ENCODE measurements at regions not wholly inside any gene's neighbourhood (a gene's known extent, or its start where the extent isn't known, plus 50 kb on each side); places are given as distances from the start of the nearest gene placed in this dataset.

DNA sequence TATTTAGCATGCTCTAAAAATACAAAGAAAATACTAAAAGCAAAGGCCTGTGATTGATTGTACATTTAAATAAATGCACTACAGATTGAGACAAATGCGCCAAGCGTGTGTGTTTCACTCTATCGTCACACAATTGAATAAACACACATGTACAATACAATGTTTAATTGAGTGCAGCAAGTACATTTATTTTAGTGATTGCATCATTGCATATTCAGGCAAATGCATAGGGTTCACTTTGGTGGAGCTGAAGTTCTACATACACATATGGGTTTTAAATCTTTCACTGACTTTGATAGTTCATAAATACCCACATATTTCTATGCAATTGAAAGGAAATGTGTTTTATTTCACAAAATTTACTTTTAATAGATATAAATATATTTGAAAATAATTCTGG is 750.6 kb upstream of the MMS22L start:
- no peak overlapping the region for H3K27ac ChIP-seq (ENCODE audit: low read depth, low read length, poor library complexity, severe bottlenecking)

DNA sequence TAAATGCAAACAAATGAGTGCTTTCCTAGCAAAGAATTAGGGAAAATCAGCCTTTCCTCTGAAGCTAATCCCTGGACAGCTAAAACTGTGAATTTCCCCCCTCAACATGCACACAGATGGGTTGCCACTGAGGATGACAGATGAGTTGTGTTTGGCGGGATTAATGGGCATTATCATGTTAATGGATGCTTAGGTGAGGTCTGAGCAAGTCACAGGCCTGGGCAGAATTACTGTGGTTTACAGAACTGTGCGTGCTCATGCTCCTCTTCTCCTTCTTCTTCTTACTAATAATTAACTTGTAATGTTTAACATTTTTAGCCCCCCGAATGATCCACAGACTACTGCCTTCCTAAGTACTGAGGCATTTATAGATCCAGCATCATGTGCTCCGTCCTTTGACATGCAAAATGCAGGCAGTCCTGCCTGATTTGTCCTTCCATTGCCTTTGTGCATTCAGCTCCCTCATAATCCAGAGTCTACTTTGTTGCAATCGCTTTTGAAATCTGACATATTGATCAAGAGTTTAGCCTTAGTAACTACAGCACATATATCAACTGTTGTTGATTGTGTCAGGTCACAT is 753.4 kb upstream of the MMS22L start:
- no peaks in the 10 kb centered on the region for H3K36me3 ChIP-seq (ENCODE audit: insufficient read depth, low read length, poor library complexity, severe bottlenecking)
- ChIA-PET POLR2A (ENCODE audit: low non-redundant PET) (no interaction called here), CTCF (no interaction called here)
- no peaks in the 10 kb centered on the region for H3K4me1 ChIP-seq (ENCODE audit: insufficient read depth, low read length, poor library complexity, severe bottlenecking)
- BruUV-seq (replicated peaks), result no TSS peak
- no peak for DNase-seq (ENCODE audit: low spot score)
- intact Hi-C loops (cut with micrococcal nuclease; ENCODE audit: unreplicated experiment), result loop anchor here (5.0 to 10.0 kb wide), 2 partner anchors 534 to 852 kb away; no protein-coding TSS in a partner anchor
- no peaks in the 10 kb centered on the region for H3K9me3 ChIP-seq (ENCODE audit: low read depth, low read length, poor library complexity, severe bottlenecking)
- no peak for TF ChIP-seq EZH2 (IDR thresholded peaks at IDR 0.05; ENCODE audit: borderline replicate concordance, low read depth, low read length, poor library complexity, severe bottlenecking)
- TF ChIP-seq, protein P1, sequence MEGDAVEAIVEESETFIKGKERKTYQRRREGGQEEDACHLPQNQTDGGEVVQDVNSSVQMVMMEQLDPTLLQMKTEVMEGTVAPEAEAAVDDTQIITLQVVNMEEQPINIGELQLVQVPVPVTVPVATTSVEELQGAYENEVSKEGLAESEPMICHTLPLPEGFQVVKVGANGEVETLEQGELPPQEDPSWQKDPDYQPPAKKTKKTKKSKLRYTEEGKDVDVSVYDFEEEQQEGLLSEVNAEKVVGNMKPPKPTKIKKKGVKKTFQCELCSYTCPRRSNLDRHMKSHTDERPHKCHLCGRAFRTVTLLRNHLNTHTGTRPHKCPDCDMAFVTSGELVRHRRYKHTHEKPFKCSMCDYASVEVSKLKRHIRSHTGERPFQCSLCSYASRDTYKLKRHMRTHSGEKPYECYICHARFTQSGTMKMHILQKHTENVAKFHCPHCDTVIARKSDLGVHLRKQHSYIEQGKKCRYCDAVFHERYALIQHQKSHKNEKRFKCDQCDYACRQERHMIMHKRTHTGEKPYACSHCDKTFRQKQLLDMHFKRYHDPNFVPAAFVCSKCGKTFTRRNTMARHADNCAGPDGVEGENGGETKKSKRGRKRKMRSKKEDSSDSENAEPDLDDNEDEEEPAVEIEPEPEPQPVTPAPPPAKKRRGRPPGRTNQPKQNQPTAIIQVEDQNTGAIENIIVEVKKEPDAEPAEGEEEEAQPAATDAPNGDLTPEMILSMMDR (conservative IDR thresholded peaks at IDR 0.05; ENCODE audit: low read depth, low read length), result no peak
- H3K4me3 ChIP-seq (ENCODE audit: low read depth, low read length, poor library complexity, severe bottlenecking), result no peak overlapping the region
- no peaks in the 10 kb centered on the region for H3K27me3 ChIP-seq (replicated peaks; ENCODE audit: insufficient read depth, low read depth, low read length, poor library complexity)
- H3K27ac ChIP-seq (ENCODE audit: low read depth, low read length, poor library complexity, severe bottlenecking), result no peak overlapping the region

More for the DNA sequence above, 750.6 kb upstream of the MMS22L start:
- Histone ChIP-seq H3K4me1 (ENCODE audit: insufficient read depth, low read length, poor library complexity, severe bottlenecking) (no peaks in the 10 kb centered on the region), H3K9me3 (ENCODE audit: low read depth, low read length, poor library complexity, severe bottlenecking) (no peaks in the 10 kb centered on the region), H3K36me3 (ENCODE audit: insufficient read depth, low read length, poor library complexity, severe bottlenecking) (no peaks in the 10 kb centered on the region), H3K4me3 (ENCODE audit: low read depth, low read length, poor library complexity, severe bottlenecking) (no peak overlapping the region), H3K27me3 (replicated peaks; ENCODE audit: insufficient read depth, low read depth, low read length, poor library complexity) (no peaks in the 10 kb centered on the region)
- no peak for DNase-seq (ENCODE audit: low spot score)
- BruUV-seq (replicated peaks), result no TSS peak
- ChIA-PET CTCF (no interaction called here), POLR2A (ENCODE audit: low non-redundant PET) (no interaction called here)
- intact Hi-C loops (cut with micrococcal nuclease; ENCODE audit: unreplicated experiment), result loop anchor here (10.0 kb wide), 1 partner anchor 849 kb away; no protein-coding TSS in a partner anchor
- TF ChIP-seq, protein P1 (conservative IDR thresholded peaks at IDR 0.05; ENCODE audit: low read depth, low read length), result no peak
- TF ChIP-seq EZH2 (IDR thresholded peaks at IDR 0.05; ENCODE audit: borderline replicate concordance, low read depth, low read length, poor library complexity, severe bottlenecking), result no peak

DNA sequence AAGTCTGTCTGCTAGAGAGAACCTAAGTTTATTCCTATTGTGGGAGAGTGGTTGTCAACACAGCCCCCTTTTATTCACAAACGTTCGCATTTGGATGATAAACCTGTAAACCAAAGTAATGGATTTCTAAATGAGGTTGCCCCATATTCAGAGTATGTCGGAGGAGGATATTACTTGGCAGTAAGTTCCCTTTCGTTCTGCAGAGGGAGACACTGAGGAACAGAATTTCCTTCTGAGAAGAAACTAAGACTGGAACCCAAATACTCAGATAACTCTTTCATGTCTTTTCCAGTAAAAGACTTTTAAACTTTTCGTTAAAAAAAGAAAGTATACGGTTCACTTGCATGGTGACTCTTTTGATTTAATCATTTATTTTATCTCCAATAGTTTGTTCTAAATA is 754.6 kb upstream of the MMS22L start:
- CTCF ChIA-PET, result no interaction called here
- intact Hi-C loops (cut with micrococcal nuclease; ENCODE audit: unreplicated experiment), result loop anchor here (5.0 to 10.0 kb wide), 2 partner anchors 535 to 853 kb away; no protein-coding TSS in a partner anchor
- no peaks in the 10 kb centered on the region for H3K9me3 ChIP-seq (ENCODE audit: low read depth, low read length, poor library complexity, severe bottlenecking)
- POLR2A ChIA-PET (ENCODE audit: low non-redundant PET), result no interaction called here
- H3K36me3 ChIP-seq (ENCODE audit: insufficient read depth, low read length, poor library complexity, severe bottlenecking), result no peaks in the 10 kb centered on the region
- no TSS peak for BruUV-seq (replicated peaks)
- no peak overlapping the region for H3K4me3 ChIP-seq (ENCODE audit: low read depth, low read length, poor library complexity, severe bottlenecking)
- no peak for TF ChIP-seq EZH2 (IDR thresholded peaks at IDR 0.05; ENCODE audit: borderline replicate concordance, low read depth, low read length, poor library complexity, severe bottlenecking)
- TF ChIP-seq, protein P1 (conservative IDR thresholded peaks at IDR 0.05; ENCODE audit: low read depth, low read length), result 0 out of 2 replicates have a peak, but pooled peaks have one; percentile 21
- peaks cover 8% of the 10 kb centered on the region for H3K4me1 ChIP-seq (ENCODE audit: insufficient read depth, low read length, poor library complexity, severe bottlenecking)
- peak; percentile 2 for DNase-seq (ENCODE audit: low spot score)
- H3K27ac ChIP-seq (ENCODE audit: low read depth, low read length, poor library complexity, severe bottlenecking), result no peak overlapping the region
- H3K27me3 ChIP-seq (replicated peaks; ENCODE audit: insufficient read depth, low read depth, low read length, poor library complexity), result no peaks in the 10 kb centered on the region
